Endothelial cell (in vitro differentiated cells): ENCODE measurements at regions not wholly inside any gene's neighbourhood (a gene's known extent, or its start where the extent isn't known, plus 50 kb on each side); places are given as distances from the start of the nearest gene placed in this dataset.
A peak's percentile ranks its signal among the peaks of the same experiment; 100 is the strongest.
"Not testable (repeated sequence)": the region's sequence is repeated elsewhere in the genome, so short reads cannot be mapped to it uniquely, and the experiment has no call there.

Source experiments
- DNase-seq: peaks from one replicate; pipeline ENCODE4 v3.0.0; 2021; ENCODE audit warnings: low spot score
- H3K27ac Mint-ChIP-seq: one replicate; pipeline ENCODE4 v1.8.0; 2021; ENCODE audit warnings: mixed read lengths, inconsistent platforms; ENCODE audit not compliant: unreplicated experiment
- H3K27me3 Mint-ChIP-seq: one replicate; pipeline ENCODE4 v1.8.0; 2021; ENCODE audit warnings: mild to moderate bottlenecking, moderate library complexity, mixed read lengths, inconsistent platforms; ENCODE audit not compliant: unreplicated experiment
- H3K36me3 Mint-ChIP-seq: one replicate; pipeline ENCODE4 v1.8.0; 2021; ENCODE audit warnings: mild to moderate bottlenecking, low read depth, mixed read lengths, inconsistent platforms; ENCODE audit not compliant: unreplicated experiment
- H3K4me1 Mint-ChIP-seq: one replicate; pipeline ENCODE4 v1.8.0; 2021; ENCODE audit warnings: mild to moderate bottlenecking, mixed read lengths, inconsistent platforms; ENCODE audit not compliant: unreplicated experiment
- H3K4me3 Mint-ChIP-seq: one replicate; pipeline ENCODE4 v1.8.0; 2021; ENCODE audit warnings: mild to moderate bottlenecking, mixed read lengths, inconsistent platforms; ENCODE audit not compliant: unreplicated experiment
- H3K9me3 Mint-ChIP-seq: one replicate; pipeline ENCODE4 v1.8.0; 2021; ENCODE audit warnings: mixed read lengths, inconsistent platforms; ENCODE audit not compliant: unreplicated experiment
- TF ChIP-seq, protein P1 (sequence below): fragments of 200-600 bp; sonication (generic); IDR thresholded peaks from one replicate; pipeline ENCODE4 v1.5.0; 2021; ENCODE audit warnings: antibody characterized with exemption; ENCODE audit not compliant: unreplicated experiment

- TF ChIP-seq, protein P1, sequence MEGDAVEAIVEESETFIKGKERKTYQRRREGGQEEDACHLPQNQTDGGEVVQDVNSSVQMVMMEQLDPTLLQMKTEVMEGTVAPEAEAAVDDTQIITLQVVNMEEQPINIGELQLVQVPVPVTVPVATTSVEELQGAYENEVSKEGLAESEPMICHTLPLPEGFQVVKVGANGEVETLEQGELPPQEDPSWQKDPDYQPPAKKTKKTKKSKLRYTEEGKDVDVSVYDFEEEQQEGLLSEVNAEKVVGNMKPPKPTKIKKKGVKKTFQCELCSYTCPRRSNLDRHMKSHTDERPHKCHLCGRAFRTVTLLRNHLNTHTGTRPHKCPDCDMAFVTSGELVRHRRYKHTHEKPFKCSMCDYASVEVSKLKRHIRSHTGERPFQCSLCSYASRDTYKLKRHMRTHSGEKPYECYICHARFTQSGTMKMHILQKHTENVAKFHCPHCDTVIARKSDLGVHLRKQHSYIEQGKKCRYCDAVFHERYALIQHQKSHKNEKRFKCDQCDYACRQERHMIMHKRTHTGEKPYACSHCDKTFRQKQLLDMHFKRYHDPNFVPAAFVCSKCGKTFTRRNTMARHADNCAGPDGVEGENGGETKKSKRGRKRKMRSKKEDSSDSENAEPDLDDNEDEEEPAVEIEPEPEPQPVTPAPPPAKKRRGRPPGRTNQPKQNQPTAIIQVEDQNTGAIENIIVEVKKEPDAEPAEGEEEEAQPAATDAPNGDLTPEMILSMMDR, result no peak
- Mint-ChIP-seq H3K27me3 (no peaks in the 10 kb centered on the region), H3K36me3 (no peaks in the 10 kb centered on the region), H3K9me3 (no peaks in the 10 kb centered on the region), H3K4me1 (no peaks in the 10 kb centered on the region), H3K4me3 (no peak overlapping the region), H3K27ac (no peak overlapping the region)
- no peak for DNase-seq
Measured at GRCh38 chr3:137695351-137695750, 68.8 kb upstream of the SOX14 start.

- no peaks in the 10 kb centered on the region for H3K36me3 Mint-ChIP-seq
- peak; percentile 49 for DNase-seq
- H3K4me3 Mint-ChIP-seq, result no peak overlapping the region
- TF ChIP-seq, protein P1, result peak; percentile 81
- no peaks in the 10 kb centered on the region for H3K9me3 Mint-ChIP-seq
- no peak overlapping the region for H3K27ac Mint-ChIP-seq
- H3K4me1 Mint-ChIP-seq, result no peaks in the 10 kb centered on the region
- no peaks in the 10 kb centered on the region for H3K27me3 Mint-ChIP-seq
Measured at GRCh38 chr3:137709011-137709601, 55.0 kb upstream of the SOX14 start.

DNA sequence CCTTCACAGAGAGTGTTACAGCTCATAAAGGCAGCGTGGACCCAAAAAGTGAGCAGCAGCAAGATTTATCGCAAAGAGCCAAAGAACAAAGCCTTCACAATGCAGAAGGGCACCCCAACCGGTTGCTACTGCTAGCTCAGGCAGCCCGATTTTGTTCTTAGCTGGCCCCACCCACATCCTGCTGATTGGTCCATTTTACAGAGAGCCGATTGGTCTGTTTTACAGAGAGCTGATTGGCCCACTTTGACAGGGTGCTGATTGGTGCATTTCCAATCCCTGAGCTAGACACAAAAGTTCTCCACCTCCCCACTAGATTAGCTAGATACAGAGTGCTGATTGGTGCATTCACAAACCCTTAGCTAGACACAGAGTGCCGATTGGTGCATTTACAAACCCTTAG, 50.1 kb upstream of the SOX14 start:
- H3K27me3 Mint-ChIP-seq, result not testable (repeated sequence)

More for the DNA sequence above, 50.1 kb upstream of the SOX14 start:
- not testable (repeated sequence) for H3K4me3 Mint-ChIP-seq, H3K9me3 Mint-ChIP-seq, H3K4me1 Mint-ChIP-seq, H3K27ac Mint-ChIP-seq, H3K36me3 Mint-ChIP-seq, DNase-seq
